HCT116 (cell line): ENCODE measurements at regions not wholly inside any gene's neighbourhood (a gene's known extent, or its start where the extent isn't known, plus 50 kb on each side); places are given as distances from the start of the nearest gene placed in this dataset.

Experiments used
- ATAC-seq: fragments of 200-7000 bp; cut with Tn5 transposase; 2 replicates; pipeline ENCODE4 v1.9.1; 2020; ENCODE audit warnings: mild to moderate bottlenecking, moderate library complexity
- BruUV-seq: library from RNA; stranded (reverse); fragments of 400-500 nt; replicated peaks from 2 replicates; lab custom pipeline; 2021; lab: Mats Ljungman, UMichigan
- CTCF ChIA-PET: fragments of 300-600 bp; sonication (Branson Sonifier 250); formaldehyde crosslinking; loops from one replicate; lab custom pipeline; 2021; ENCODE audit warnings: antibody characterized with exemption; lab: Charles Lee
- POLR2A ChIA-PET: fragments of 300-600, 350-600 bp; sonication (Branson Sonifier 250); formaldehyde crosslinking; loops from one replicate; lab custom pipeline; 2021; ENCODE audit warnings: antibody characterized with exemption; lab: Charles Lee
- RAD21 ChIA-PET, 2 experiments: fragments of 300-600 bp; sonication (Branson Sonifier 250); formaldehyde crosslinking; loops; one replicate each; lab custom pipeline; 2023; ENCODE audit warnings: low total read pairs in 2 of 2; ENCODE audit not compliant: uncharacterized antibody in 2 of 2, unreplicated experiment in 2 of 2, low non-redundant PET in 1 of 2; lab: Charles Lee
- DNase-seq: peaks from one replicate; pipeline ENCODE4 v3.0.0-alpha.2; 2010; ENCODE audit warnings: low read depth, low spot score
- H2AFZ ChIP-seq: fragments of 200-600 bp; shearing (Covaris generic), sonication (generic); 2 replicates; pipeline ENCODE4 v1.6.1; 2017; ENCODE audit warnings: low read depth, mixed run types, mixed read lengths, antibody characterized with exemption, low read length; ENCODE audit not compliant: poor library complexity, severe bottlenecking
- H3K27ac ChIP-seq: 2 replicates; pipeline ENCODE4 v1.5.1; 2012; ENCODE audit warnings: low read depth, low read length
- H3K27me3 ChIP-seq: fragments of 200-600 bp; sonication (generic); 2 replicates; pipeline ENCODE4 v1.6.1; 2016; ENCODE audit warnings: mixed run types, low read length, mixed read lengths; ENCODE audit not compliant: insufficient read depth
- H3K36me3 ChIP-seq, 2 experiments: fragments of 200-500 bp in 1 of 2; fragments of 200-600 bp in 1 of 2; sonication (Bioruptor generic) in 1 of 2; sonication (generic) in 1 of 2; 2 replicates each; pipeline versions ENCODE4 v1.5.1 to v1.6.1; 2014 to 2016; ENCODE audit warnings: low read length in 2 of 2, inconsistent platforms in 1 of 2, mixed read lengths in 1 of 2, mixed run types in 1 of 2; ENCODE audit not compliant: insufficient read depth in 2 of 2, control insufficient read depth in 1 of 2
- H3K4me1 ChIP-seq, 2 experiments: fragments of 200-600 bp in 1 of 2; sonication (generic) in 1 of 2; 2 replicates each; pipeline versions ENCODE4 v1.5.1 to v1.6.1; 2012 to 2017; ENCODE audit warnings: low read length in 2 of 2, inconsistent platforms in 1 of 2, mild to moderate bottlenecking in 1 of 2, mixed read lengths in 1 of 2, mixed run types in 1 of 2, moderate library complexity in 1 of 2; ENCODE audit not compliant: insufficient read depth in 2 of 2, control insufficient read depth in 1 of 2
- H3K4me2 ChIP-seq: fragments of 200-600 bp; sonication (generic); 2 replicates; pipeline ENCODE4 v1.6.1; 2017; ENCODE audit warnings: mixed run types, low read length, mixed read lengths
- H3K4me3 ChIP-seq, 2 experiments: fragments of 200-600 bp in 1 of 2; sonication (generic) in 1 of 2; replicated peaks in 1 of 2; 2 replicates each; pipeline ENCODE4 v1.5.1; 2011 to 2016; ENCODE audit warnings: low read length in 2 of 2, control low read depth in 1 of 2, low read depth in 1 of 2, mild to moderate bottlenecking in 1 of 2, mixed read lengths in 1 of 2, mixed run types in 1 of 2
- H3K79me2 ChIP-seq: fragments of 200-600 bp; sonication (generic); 2 replicates; pipeline ENCODE4 v1.6.1; 2017; ENCODE audit warnings: mild to moderate bottlenecking, mixed run types, low read length, moderate library complexity, mixed read lengths; ENCODE audit not compliant: insufficient read depth
- H3K9ac ChIP-seq: fragments of 200-600 bp; sonication (generic); 2 replicates; pipeline ENCODE4 v1.6.1; 2016; ENCODE audit warnings: low read length, mixed read lengths
- H3K9me2 ChIP-seq: fragments of 200-600 bp; sonication (generic), shearing (Covaris generic); 2 replicates; pipeline ENCODE4 v1.6.1; 2017; ENCODE audit warnings: mixed run types, mild to moderate bottlenecking, moderate library complexity; ENCODE audit not compliant: insufficient read depth
- H3K9me3 ChIP-seq, 2 experiments: fragments of 200-500 bp in 1 of 2; fragments of 200-600 bp in 1 of 2; sonication (Bioruptor generic) in 1 of 2; sonication (generic) in 1 of 2; 2 replicates each; pipeline ENCODE4 v1.6.1; 2014 to 2017; ENCODE audit warnings: low read length in 2 of 2, mixed read lengths in 2 of 2, inconsistent platforms in 1 of 2, low read depth in 1 of 2, mild to moderate bottlenecking in 1 of 2, mixed run types in 1 of 2, moderate library complexity in 1 of 2; ENCODE audit not compliant: control insufficient read depth in 1 of 2, insufficient read depth in 1 of 2
- H4K20me1 ChIP-seq: fragments of 200-600 bp; sonication (generic), shearing (Covaris generic); 2 replicates; pipeline ENCODE4 v1.6.1; 2017; ENCODE audit warnings: mixed run types, mild to moderate bottlenecking, moderate library complexity; ENCODE audit not compliant: insufficient read depth
- ELF1 ChIP-seq: IDR thresholded peaks from 2 replicates; pipeline ENCODE4 v1.6.1; 2012; ENCODE audit warnings: low read depth, borderline replicate concordance
- FOSL1 ChIP-seq: IDR thresholded peaks from 2 replicates; pipeline ENCODE4 v1.6.1; 2012; ENCODE audit warnings: low read depth
- REST ChIP-seq: IDR thresholded peaks from 2 replicates; pipeline ENCODE4 v1.6.1; 2012; ENCODE audit warnings: low read depth
- SP1 ChIP-seq: IDR thresholded peaks from 2 replicates; pipeline ENCODE4 v1.6.1; 2012; ENCODE audit warnings: low read depth
- YY1 ChIP-seq: IDR thresholded peaks from 2 replicates; pipeline ENCODE4 v1.6.1; 2011; ENCODE audit warnings: low read length, low read depth, moderate library complexity, mild to moderate bottlenecking; ENCODE audit not compliant: insufficient replicate concordance; ENCODE audit errors: extremely low read depth
- ZNF274 ChIP-seq: fragments of 200-500 bp; sonication (Bioruptor generic); IDR thresholded peaks from 2 replicates; pipeline ENCODE4 v1.6.1; 2014; ENCODE audit warnings: mild to moderate bottlenecking, low read depth, low read length, inconsistent platforms
- intact Hi-C: fragments of 100-400 bp; cut with micrococcal nuclease; formaldehyde crosslinking; loops from 2 replicates; pipeline ENCODE4 v1.10.0; 2022
- TF ChIP-seq, protein P1 (sequence below): IDR thresholded peaks from 2 replicates; pipeline ENCODE4 v1.6.1; 2012

GRCh38 chr18:55694291-55694690 lies 106.3 kb upstream of the TCF4 start:
- H3K9me3 ChIP-seq: peaks cover 0 to 28% of the 10 kb centered on the region in 2 experiments; a peak in 2 of 4 replicates
- no peak for DNase-seq
- TF ChIP-seq ZNF274 (no peak), SP1 (no peak), ELF1 (no peak), YY1 (no peak), FOSL1 (no peak), REST (no peak)
- TF ChIP-seq, protein P1, sequence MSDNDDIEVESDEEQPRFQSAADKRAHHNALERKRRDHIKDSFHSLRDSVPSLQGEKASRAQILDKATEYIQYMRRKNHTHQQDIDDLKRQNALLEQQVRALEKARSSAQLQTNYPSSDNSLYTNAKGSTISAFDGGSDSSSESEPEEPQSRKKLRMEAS: no peak
- TF ChIP-seq, all 23 proteins: peak for 0
- Histone ChIP-seq H3K27me3 (no peaks in the 10 kb centered on the region), H3K9me2 (no peaks in the 10 kb centered on the region), H3K9ac (no peak overlapping the region), H3K4me3 (no peak overlapping the region), H3K4me2 (no peak overlapping the region), H3K36me3 (no peaks in the 10 kb centered on the region), H3K27ac (no peak overlapping the region), H3K4me1 (no peaks in the 10 kb centered on the region), H4K20me1 (no peaks in the 10 kb centered on the region), H2AFZ (no peak overlapping the region), H3K79me2 (no peaks in the 10 kb centered on the region)
- POLR2A ChIA-PET: no interaction called here
- intact Hi-C loops: no loop called here
- BruUV-seq: no TSS peak
- ATAC-seq: no peak
- CTCF ChIA-PET: no interaction called here
- RAD21 ChIA-PET: no interaction called here
